IPS-18a (cell line): ENCODE measurements at regions not wholly inside any gene's neighbourhood (a gene's known extent, or its start where the extent isn't known, plus 50 kb on each side); places are given as distances from the start of the nearest gene placed in this dataset.

ENCODE experiments used
- H3K27ac ChIP-seq: one replicate; pipeline ENCODE4 v1.5.1; 2013; ENCODE audit warnings: low read length
- H3K27me3 ChIP-seq: one replicate; pipeline ENCODE4 v1.6.1; 2013; ENCODE audit warnings: mild to moderate bottlenecking, low read length; ENCODE audit not compliant: control insufficient read depth, insufficient read depth
- H3K36me3 ChIP-seq: one replicate; pipeline ENCODE4 v1.6.1; 2013; ENCODE audit warnings: low read depth, low read length; ENCODE audit not compliant: control insufficient read depth
- H3K4me1 ChIP-seq: one replicate; pipeline ENCODE4 v1.6.1; 2013; ENCODE audit warnings: low read depth, low read length; ENCODE audit not compliant: control insufficient read depth
- H3K4me3 ChIP-seq: one replicate; pipeline ENCODE4 v1.5.1; 2013; ENCODE audit warnings: low read length
- H3K9ac ChIP-seq: one replicate; pipeline ENCODE4 v1.6.1; 2013; ENCODE audit warnings: mild to moderate bottlenecking, low read length, moderate library complexity
- H3K9me3 ChIP-seq: one replicate; pipeline ENCODE4 v1.6.1; 2013; ENCODE audit warnings: low read depth, low read length; ENCODE audit not compliant: control insufficient read depth

DNA sequence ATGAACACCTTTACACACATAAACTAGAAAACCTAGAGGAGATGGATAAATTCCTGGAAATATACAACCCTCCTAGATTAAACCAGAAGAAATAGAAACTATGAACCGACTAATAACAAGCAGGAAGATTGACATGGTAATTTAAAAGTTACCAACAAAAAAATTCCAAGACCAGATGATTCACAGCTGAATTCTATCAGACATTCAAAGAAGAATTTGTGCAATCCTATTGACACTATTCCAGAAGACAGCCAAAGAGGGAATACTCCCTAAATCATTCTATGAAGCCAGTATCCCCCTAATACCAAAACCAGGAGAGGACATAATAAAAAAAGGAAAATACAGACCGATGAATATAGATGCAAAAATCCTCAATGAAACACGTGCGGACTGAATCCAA is 102.6 kb upstream of the KRR1 start:
- Histone ChIP-seq H3K9ac (no peak overlapping the region), H3K27ac (no peak overlapping the region), H3K27me3 (no peaks in the 10 kb centered on the region), H3K36me3 (no peaks in the 10 kb centered on the region), H3K4me3 (no peak overlapping the region), H3K4me1 (no peaks in the 10 kb centered on the region), H3K9me3 (no peaks in the 10 kb centered on the region)

DNA sequence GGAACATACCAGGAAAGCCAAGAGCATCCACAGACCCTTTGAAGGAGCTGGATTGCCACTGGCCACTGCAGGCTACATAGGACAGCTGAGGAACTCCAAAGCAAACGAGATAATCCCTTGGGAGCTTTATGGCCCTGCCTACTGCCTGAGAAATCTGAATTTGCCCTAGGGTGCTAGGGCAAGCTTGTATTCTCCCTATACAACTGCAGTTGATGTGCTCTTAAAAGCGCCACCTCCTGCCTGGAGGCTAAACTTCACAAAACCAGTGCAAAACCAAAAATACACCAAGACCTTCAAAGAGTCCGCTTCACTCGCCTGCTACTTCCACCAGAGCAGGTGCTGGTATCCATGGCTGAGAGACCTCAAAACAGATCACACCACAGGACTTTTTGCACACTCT is 99.6 kb upstream of the KRR1 start:
- no peak overlapping the region for H3K9ac ChIP-seq
- no peaks in the 10 kb centered on the region for H3K9me3 ChIP-seq
- H3K4me1 ChIP-seq, result no peaks in the 10 kb centered on the region
- H3K36me3 ChIP-seq, result no peaks in the 10 kb centered on the region
- H3K4me3 ChIP-seq, result no peak overlapping the region
- no peaks in the 10 kb centered on the region for H3K27me3 ChIP-seq
- H3K27ac ChIP-seq, result no peak overlapping the region

- H3K27ac ChIP-seq, result no peak overlapping the region
- no peak overlapping the region for H3K4me3 ChIP-seq
- H3K27me3 ChIP-seq, result no peaks in the 10 kb centered on the region
- H3K9ac ChIP-seq, result no peak overlapping the region
- no peaks in the 10 kb centered on the region for H3K9me3 ChIP-seq
- H3K36me3 ChIP-seq, result no peaks in the 10 kb centered on the region
- no peaks in the 10 kb centered on the region for H3K4me1 ChIP-seq
These were observed 95.5 kb upstream of the KRR1 start for GRCh38 chr12:75606956-75607355.

- H3K4me3 ChIP-seq, result no peak overlapping the region
- no peaks in the 10 kb centered on the region for H3K27me3 ChIP-seq
- H3K27ac ChIP-seq, result no peak overlapping the region
- H3K36me3 ChIP-seq, result no peaks in the 10 kb centered on the region
- H3K4me1 ChIP-seq, result no peaks in the 10 kb centered on the region
- no peak overlapping the region for H3K9ac ChIP-seq
- no peaks in the 10 kb centered on the region for H3K9me3 ChIP-seq
These were observed 94.7 kb upstream of the KRR1 start for GRCh38 chr12:75606151-75606550.

DNA sequence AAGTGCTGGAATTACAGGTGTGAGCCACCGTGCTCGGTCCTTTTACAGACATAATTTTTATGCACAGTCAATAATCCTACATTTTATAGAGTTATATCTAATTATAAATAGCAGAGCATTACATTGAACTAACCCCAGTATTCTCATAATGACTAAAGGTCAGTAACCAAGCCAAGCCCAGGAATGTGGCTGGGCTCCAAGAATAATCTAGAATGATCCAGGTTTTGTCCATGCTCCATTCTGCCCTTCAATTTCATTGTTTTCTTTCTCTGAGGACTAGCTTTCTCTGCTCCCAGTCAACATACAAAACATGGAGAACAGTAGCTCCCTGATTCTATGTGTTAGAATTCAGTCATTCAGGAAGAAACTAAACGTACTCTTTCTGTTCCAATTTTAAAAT is 92.1 kb upstream of the KRR1 start:
- Histone ChIP-seq H3K27me3 (no peaks in the 10 kb centered on the region), H3K9ac (no peak overlapping the region), H3K4me3 (no peak overlapping the region), H3K4me1 (no peaks in the 10 kb centered on the region), H3K27ac (no peak overlapping the region), H3K9me3 (no peaks in the 10 kb centered on the region), H3K36me3 (no peaks in the 10 kb centered on the region)

DNA sequence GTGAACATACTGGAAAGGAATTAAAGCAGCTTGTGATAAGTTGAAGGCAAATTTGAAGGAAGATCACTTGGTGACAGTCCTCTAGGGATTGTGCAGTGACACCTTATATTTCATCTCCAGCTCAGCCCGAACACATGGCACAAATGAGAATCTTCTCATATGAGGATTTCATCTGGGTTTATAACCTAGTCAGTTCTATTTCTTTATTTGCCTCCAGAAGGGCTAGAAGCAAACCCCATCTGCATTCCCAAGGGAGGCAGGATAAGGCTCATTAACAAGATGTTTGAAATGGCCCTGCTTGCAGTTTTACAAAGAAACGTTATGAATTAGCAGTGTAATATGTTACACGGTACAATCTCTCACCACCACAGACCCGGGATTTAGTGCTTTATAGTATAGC is 90.7 kb upstream of the KRR1 start:
- H3K9ac ChIP-seq, result no peak overlapping the region
- no peaks in the 10 kb centered on the region for H3K36me3 ChIP-seq
- H3K4me3 ChIP-seq, result no peak overlapping the region
- H3K27me3 ChIP-seq, result no peaks in the 10 kb centered on the region
- no peaks in the 10 kb centered on the region for H3K4me1 ChIP-seq
- H3K27ac ChIP-seq, result no peak overlapping the region
- H3K9me3 ChIP-seq, result no peaks in the 10 kb centered on the region

DNA sequence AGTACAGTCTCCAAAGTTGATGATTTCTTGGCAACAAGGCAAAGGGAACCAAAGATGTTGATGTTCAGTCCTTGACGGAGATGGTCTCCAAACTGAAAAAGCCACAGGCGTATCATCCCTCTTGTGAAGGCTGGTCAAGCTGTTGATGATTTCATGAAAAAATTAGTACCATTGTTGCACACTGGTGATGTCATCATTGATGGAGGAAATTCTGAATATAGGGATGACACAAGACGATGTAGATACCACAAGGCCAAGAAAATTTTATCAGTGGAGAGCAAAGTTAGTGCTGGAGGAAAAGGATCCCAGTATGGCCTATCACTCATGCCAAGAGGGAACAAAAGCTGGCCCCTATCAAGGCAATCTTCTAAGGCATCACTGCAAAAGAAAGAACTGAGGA is 88.7 kb upstream of the KRR1 start:
- H3K4me3 ChIP-seq, result no peak overlapping the region
- H3K9me3 ChIP-seq, result no peaks in the 10 kb centered on the region
- no peaks in the 10 kb centered on the region for H3K27me3 ChIP-seq
- H3K36me3 ChIP-seq, result no peaks in the 10 kb centered on the region
- no peak overlapping the region for H3K9ac ChIP-seq
- H3K4me1 ChIP-seq, result no peaks in the 10 kb centered on the region
- no peak overlapping the region for H3K27ac ChIP-seq

DNA sequence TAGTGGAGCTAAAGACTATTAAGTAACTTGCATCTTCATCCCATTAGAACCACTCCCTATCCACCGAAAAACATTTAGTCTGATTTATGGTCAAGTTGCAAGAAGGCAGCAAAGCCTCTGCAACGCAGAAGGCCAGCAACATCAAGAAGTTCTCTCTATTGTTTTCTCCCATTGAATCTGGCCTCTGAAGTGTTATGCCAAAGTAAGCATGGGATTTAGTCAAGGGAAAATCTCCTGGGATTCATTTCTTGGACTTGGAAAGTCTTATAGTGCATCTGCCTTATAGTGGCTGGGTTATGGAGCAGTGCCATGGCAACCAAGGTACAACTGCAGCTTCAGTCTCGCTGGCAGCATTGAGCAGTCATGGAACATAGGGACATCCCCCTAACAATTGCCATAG is 87.7 kb upstream of the KRR1 start:
- no peaks in the 10 kb centered on the region for H3K9me3 ChIP-seq
- no peak overlapping the region for H3K9ac ChIP-seq

GRCh38 chr12:75596406-75596805 is 85.0 kb upstream of the KRR1 start:
- no peak overlapping the region for H3K9ac ChIP-seq
- H3K36me3 ChIP-seq, result no peaks in the 10 kb centered on the region
- H3K4me3 ChIP-seq, result no peak overlapping the region
- H3K4me1 ChIP-seq, result no peaks in the 10 kb centered on the region
- no peaks in the 10 kb centered on the region for H3K9me3 ChIP-seq
- H3K27ac ChIP-seq, result no peak overlapping the region
- no peaks in the 10 kb centered on the region for H3K27me3 ChIP-seq

More for the DNA sequence above, 87.7 kb upstream of the KRR1 start:
- no peak overlapping the region for H3K27ac ChIP-seq
- H3K27me3 ChIP-seq, result no peaks in the 10 kb centered on the region
- H3K4me1 ChIP-seq, result no peaks in the 10 kb centered on the region
- H3K36me3 ChIP-seq, result no peaks in the 10 kb centered on the region
- no peak overlapping the region for H3K4me3 ChIP-seq

- Histone ChIP-seq H3K27me3 (no peaks in the 10 kb centered on the region), H3K9me3 (no peaks in the 10 kb centered on the region), H3K27ac (no peak overlapping the region), H3K4me1 (no peaks in the 10 kb centered on the region), H3K4me3 (no peak overlapping the region), H3K36me3 (no peaks in the 10 kb centered on the region), H3K9ac (no peak overlapping the region)
These were observed 81.4 kb upstream of the KRR1 start for GRCh38 chr12:75592638-75593335.

DNA sequence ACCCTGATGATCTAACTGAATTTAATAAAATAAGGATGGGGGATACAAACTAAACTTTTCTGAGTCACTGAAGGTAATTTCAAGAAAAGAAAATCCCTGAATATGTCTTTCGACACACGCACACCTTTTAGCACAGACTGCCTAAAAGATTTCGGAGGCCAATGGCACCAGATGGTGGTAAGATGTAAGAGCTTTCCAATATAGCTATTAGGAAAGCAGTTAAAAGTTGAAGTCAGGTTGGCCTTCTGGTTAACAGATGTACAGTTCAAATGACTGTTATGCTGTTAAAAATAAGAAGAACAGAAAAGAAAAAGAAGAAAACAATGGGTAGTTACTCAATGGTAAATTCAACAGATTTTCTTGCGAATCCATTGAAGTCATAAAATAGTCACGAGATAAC is 80.7 kb upstream of the KRR1 start:
- Histone ChIP-seq H3K36me3 (no peaks in the 10 kb centered on the region), H3K9me3 (no peaks in the 10 kb centered on the region), H3K27ac (no peak overlapping the region), H3K9ac (no peak overlapping the region), H3K4me3 (no peak overlapping the region), H3K4me1 (no peaks in the 10 kb centered on the region), H3K27me3 (no peaks in the 10 kb centered on the region)

- no peaks in the 10 kb centered on the region for H3K36me3 ChIP-seq
- H3K27me3 ChIP-seq, result no peaks in the 10 kb centered on the region
- H3K4me3 ChIP-seq, result no peak overlapping the region
- no peaks in the 10 kb centered on the region for H3K9me3 ChIP-seq
- H3K4me1 ChIP-seq, result no peaks in the 10 kb centered on the region
- H3K27ac ChIP-seq, result no peak overlapping the region
- no peak overlapping the region for H3K9ac ChIP-seq
These were observed 80.2 kb upstream of the KRR1 start for GRCh38 chr12:75591628-75592027.
